HCT116 (cell line): ENCODE measurements at regions not wholly inside any gene's neighbourhood (a gene's known extent, or its start where the extent isn't known, plus 50 kb on each side); places are given as distances from the start of the nearest gene placed in this dataset.

Experiments used
- ATAC-seq: fragments of 200-7000 bp; cut with Tn5 transposase; 2 replicates; pipeline ENCODE4 v1.9.1; 2020; ENCODE audit warnings: mild to moderate bottlenecking, moderate library complexity
- BruUV-seq: library from RNA; stranded (reverse); fragments of 400-500 nt; replicated peaks from 2 replicates; lab custom pipeline; 2021; lab: Mats Ljungman, UMichigan
- CTCF ChIA-PET: fragments of 300-600 bp; sonication (Branson Sonifier 250); formaldehyde crosslinking; loops from one replicate; lab custom pipeline; 2021; ENCODE audit warnings: antibody characterized with exemption; lab: Charles Lee
- POLR2A ChIA-PET: fragments of 300-600, 350-600 bp; sonication (Branson Sonifier 250); formaldehyde crosslinking; loops from one replicate; lab custom pipeline; 2021; ENCODE audit warnings: antibody characterized with exemption; lab: Charles Lee
- RAD21 ChIA-PET, 2 experiments: fragments of 300-600 bp; sonication (Branson Sonifier 250); formaldehyde crosslinking; loops; one replicate each; lab custom pipeline; 2023; ENCODE audit warnings: low total read pairs in 2 of 2; ENCODE audit not compliant: uncharacterized antibody in 2 of 2, unreplicated experiment in 2 of 2, low non-redundant PET in 1 of 2; lab: Charles Lee
- DNase-seq: peaks from one replicate; pipeline ENCODE4 v3.0.0-alpha.2; 2010; ENCODE audit warnings: low read depth, low spot score
- H2AFZ ChIP-seq: fragments of 200-600 bp; shearing (Covaris generic), sonication (generic); 2 replicates; pipeline ENCODE4 v1.6.1; 2017; ENCODE audit warnings: low read depth, mixed run types, mixed read lengths, antibody characterized with exemption, low read length; ENCODE audit not compliant: poor library complexity, severe bottlenecking
- H3K27ac ChIP-seq: 2 replicates; pipeline ENCODE4 v1.5.1; 2012; ENCODE audit warnings: low read depth, low read length
- H3K27me3 ChIP-seq: fragments of 200-600 bp; sonication (generic); 2 replicates; pipeline ENCODE4 v1.6.1; 2016; ENCODE audit warnings: mixed run types, low read length, mixed read lengths; ENCODE audit not compliant: insufficient read depth
- H3K36me3 ChIP-seq, 2 experiments: fragments of 200-500 bp in 1 of 2; fragments of 200-600 bp in 1 of 2; sonication (Bioruptor generic) in 1 of 2; sonication (generic) in 1 of 2; 2 replicates each; pipeline versions ENCODE4 v1.5.1 to v1.6.1; 2014 to 2016; ENCODE audit warnings: low read length in 2 of 2, inconsistent platforms in 1 of 2, mixed read lengths in 1 of 2, mixed run types in 1 of 2; ENCODE audit not compliant: insufficient read depth in 2 of 2, control insufficient read depth in 1 of 2
- H3K4me1 ChIP-seq, 2 experiments: fragments of 200-600 bp in 1 of 2; sonication (generic) in 1 of 2; 2 replicates each; pipeline versions ENCODE4 v1.5.1 to v1.6.1; 2012 to 2017; ENCODE audit warnings: low read length in 2 of 2, inconsistent platforms in 1 of 2, mild to moderate bottlenecking in 1 of 2, mixed read lengths in 1 of 2, mixed run types in 1 of 2, moderate library complexity in 1 of 2; ENCODE audit not compliant: insufficient read depth in 2 of 2, control insufficient read depth in 1 of 2
- H3K4me2 ChIP-seq: fragments of 200-600 bp; sonication (generic); 2 replicates; pipeline ENCODE4 v1.6.1; 2017; ENCODE audit warnings: mixed run types, low read length, mixed read lengths
- H3K4me3 ChIP-seq, 2 experiments: fragments of 200-600 bp in 1 of 2; sonication (generic) in 1 of 2; replicated peaks in 1 of 2; 2 replicates each; pipeline ENCODE4 v1.5.1; 2011 to 2016; ENCODE audit warnings: low read length in 2 of 2, control low read depth in 1 of 2, low read depth in 1 of 2, mild to moderate bottlenecking in 1 of 2, mixed read lengths in 1 of 2, mixed run types in 1 of 2
- H3K79me2 ChIP-seq: fragments of 200-600 bp; sonication (generic); 2 replicates; pipeline ENCODE4 v1.6.1; 2017; ENCODE audit warnings: mild to moderate bottlenecking, mixed run types, low read length, moderate library complexity, mixed read lengths; ENCODE audit not compliant: insufficient read depth
- H3K9ac ChIP-seq: fragments of 200-600 bp; sonication (generic); 2 replicates; pipeline ENCODE4 v1.6.1; 2016; ENCODE audit warnings: low read length, mixed read lengths
- H3K9me2 ChIP-seq: fragments of 200-600 bp; sonication (generic), shearing (Covaris generic); 2 replicates; pipeline ENCODE4 v1.6.1; 2017; ENCODE audit warnings: mixed run types, mild to moderate bottlenecking, moderate library complexity; ENCODE audit not compliant: insufficient read depth
- H3K9me3 ChIP-seq, 2 experiments: fragments of 200-500 bp in 1 of 2; fragments of 200-600 bp in 1 of 2; sonication (Bioruptor generic) in 1 of 2; sonication (generic) in 1 of 2; 2 replicates each; pipeline ENCODE4 v1.6.1; 2014 to 2017; ENCODE audit warnings: low read length in 2 of 2, mixed read lengths in 2 of 2, inconsistent platforms in 1 of 2, low read depth in 1 of 2, mild to moderate bottlenecking in 1 of 2, mixed run types in 1 of 2, moderate library complexity in 1 of 2; ENCODE audit not compliant: control insufficient read depth in 1 of 2, insufficient read depth in 1 of 2
- H4K20me1 ChIP-seq: fragments of 200-600 bp; sonication (generic), shearing (Covaris generic); 2 replicates; pipeline ENCODE4 v1.6.1; 2017; ENCODE audit warnings: mixed run types, mild to moderate bottlenecking, moderate library complexity; ENCODE audit not compliant: insufficient read depth
- ATF3 ChIP-seq: IDR thresholded peaks from 2 replicates; pipeline ENCODE4 v1.6.1; 2012
- CBX3 ChIP-seq: IDR thresholded peaks from 2 replicates; pipeline ENCODE4 v1.6.1; 2012; ENCODE audit warnings: low read depth
- CTCF ChIP-seq, 3 experiments: fragments of 200-600 bp in 1 of 3; sonication (generic) in 1 of 3; IDR thresholded peaks in 2 of 3; conservative IDR thresholded peaks in 1 of 3; 2 replicates each; pipeline ENCODE4 v1.5.1; 2012 to 2017; ENCODE audit warnings: low read depth in 2 of 3, low read length in 2 of 3, antibody characterized with exemption in 1 of 3, borderline replicate concordance in 1 of 3, control low read depth in 1 of 3, mild to moderate bottlenecking in 1 of 3, mixed read lengths in 1 of 3, mixed run types in 1 of 3, moderate library complexity in 1 of 3; ENCODE audit not compliant: insufficient read depth in 1 of 3
- EGR1 ChIP-seq: IDR thresholded peaks from 2 replicates; pipeline ENCODE4 v1.6.1; 2012; ENCODE audit warnings: low read depth
- ELF1 ChIP-seq: IDR thresholded peaks from 2 replicates; pipeline ENCODE4 v1.6.1; 2012; ENCODE audit warnings: low read depth, borderline replicate concordance
- EZH2phosphoT487 ChIP-seq: fragments of 200-600 bp; IDR thresholded peaks from 2 replicates; pipeline ENCODE4 v1.6.1; 2018; ENCODE audit warnings: antibody characterized with exemption, borderline replicate concordance
- FOSL1 ChIP-seq: IDR thresholded peaks from 2 replicates; pipeline ENCODE4 v1.6.1; 2012; ENCODE audit warnings: low read depth
- JUND ChIP-seq: IDR thresholded peaks from 2 replicates; pipeline ENCODE4 v1.6.1; 2012
- MAX ChIP-seq: IDR thresholded peaks from 2 replicates; pipeline ENCODE4 v1.6.1; 2012
- POLR2A ChIP-seq: IDR thresholded peaks from 2 replicates; pipeline ENCODE4 v1.7.0; 2011; ENCODE audit warnings: borderline replicate concordance; ENCODE audit not compliant: insufficient read depth, insufficient read length; ENCODE audit errors: extremely low read depth
- POLR2AphosphoS5 ChIP-seq: IDR thresholded peaks from 2 replicates; pipeline ENCODE4 v1.6.1; 2011; ENCODE audit warnings: mild to moderate bottlenecking, low read depth, low read length, moderate library complexity
- RAD21 ChIP-seq: IDR thresholded peaks from 2 replicates; pipeline ENCODE4 v1.6.1; 2012; ENCODE audit warnings: low read depth, mild to moderate bottlenecking
- REST ChIP-seq: IDR thresholded peaks from 2 replicates; pipeline ENCODE4 v1.6.1; 2012; ENCODE audit warnings: low read depth
- SIN3A ChIP-seq: IDR thresholded peaks from 2 replicates; pipeline ENCODE4 v1.6.1; 2012; ENCODE audit warnings: low read depth
- SP1 ChIP-seq: IDR thresholded peaks from 2 replicates; pipeline ENCODE4 v1.6.1; 2012; ENCODE audit warnings: low read depth
- SRF ChIP-seq: IDR thresholded peaks from 2 replicates; pipeline ENCODE4 v1.6.1; 2012; ENCODE audit warnings: low read depth
- YY1 ChIP-seq: IDR thresholded peaks from 2 replicates; pipeline ENCODE4 v1.6.1; 2011; ENCODE audit warnings: low read length, low read depth, moderate library complexity, mild to moderate bottlenecking; ENCODE audit not compliant: insufficient replicate concordance; ENCODE audit errors: extremely low read depth
- ZBTB33 ChIP-seq: IDR thresholded peaks from 2 replicates; pipeline ENCODE4 v1.6.1; 2011; ENCODE audit warnings: mild to moderate bottlenecking, low read length, moderate library complexity; ENCODE audit not compliant: insufficient replicate concordance; ENCODE audit errors: extremely low read depth
- ZNF274 ChIP-seq: fragments of 200-500 bp; sonication (Bioruptor generic); IDR thresholded peaks from 2 replicates; pipeline ENCODE4 v1.6.1; 2014; ENCODE audit warnings: mild to moderate bottlenecking, low read depth, low read length, inconsistent platforms
- intact Hi-C: fragments of 100-400 bp; cut with micrococcal nuclease; formaldehyde crosslinking; loops from 2 replicates; pipeline ENCODE4 v1.10.0; 2022

GRCh38 chr11:119873761-119874421, 144.9 kb upstream of the NECTIN1 start:
- Histone ChIP-seq H3K9me2 (no peaks in the 10 kb centered on the region), H3K4me3 (no peak overlapping the region), H4K20me1 (no peaks in the 10 kb centered on the region), H3K27me3 (peaks cover 46% of the 10 kb centered on the region), H3K36me3 (no peaks in the 10 kb centered on the region), H3K9ac (no peak overlapping the region), H3K4me1 (no peaks in the 10 kb centered on the region), H3K79me2 (no peaks in the 10 kb centered on the region), H3K27ac (no peak overlapping the region), H3K4me2 (no peak overlapping the region), H3K9me3 (no peaks in the 10 kb centered on the region), H2AFZ (no peak overlapping the region)
- no peak for TF ChIP-seq RAD21
- TF ChIP-seq ATF3, result no peak
- TF ChIP-seq REST, result no peak
- TF ChIP-seq YY1, result no peak
- no peak for TF ChIP-seq FOSL1
- TF ChIP-seq EZH2phosphoT487, result no peak
- TF ChIP-seq MAX, result no peak
- TF ChIP-seq JUND, result no peak
- TF ChIP-seq POLR2AphosphoS5, result no peak
- no peak for TF ChIP-seq CTCF (IDR thresholded peaks at IDR 0.05 in 2 of 3, conservative IDR thresholded peaks at IDR 0.05 in 1 of 3; ENCODE audit: borderline replicate concordance in 1 of 3, insufficient read depth in 1 of 3, low read depth in 2 of 3, low read length in 2 of 3)
- TF ChIP-seq SP1, result no peak
- no peak for TF ChIP-seq SRF
- no peak for TF ChIP-seq ELF1
- no peak for TF ChIP-seq POLR2A
- no peak for TF ChIP-seq SIN3A
- TF ChIP-seq ZNF274, result no peak
- no peak for TF ChIP-seq CBX3
- no peak for TF ChIP-seq EGR1
- no peak for TF ChIP-seq ZBTB33
- ChIA-PET POLR2A (no interaction called here), RAD21 (no interaction called here), CTCF (no interaction called here)
- DNase-seq (no peak), ATAC-seq (no peak)
- intact Hi-C loops, result no loop called here
- BruUV-seq, result no TSS peak
